SK-N-SH treated with all-trans-retinoic acid at 6 μM for 48 hours (cell line): ENCODE measurements at regions not wholly inside any gene's neighbourhood (a gene's known extent, or its start where the extent isn't known, plus 50 kb on each side); places are given as distances from the start of the nearest gene placed in this dataset.

Source experiments
- BACH2 ChIP-seq: fragments of 250-450 bp; sonication (Bioruptor Pico); IDR thresholded peaks from 2 replicates; pipeline ENCODE4 v1.9.0; 2021; ENCODE audit warnings: mild to moderate bottlenecking, borderline replicate concordance
- ESRRG ChIP-seq: fragments of 250-450 bp; sonication (Bioruptor Pico); IDR thresholded peaks from 2 replicates; pipeline ENCODE4 v1.6.1; 2021; ENCODE audit warnings: mild to moderate bottlenecking
- RARB ChIP-seq: fragments of 250-450 bp; sonication (Bioruptor Pico); IDR thresholded peaks from 2 replicates; pipeline ENCODE4 v1.8.0; 2021; ENCODE audit warnings: mild to moderate bottlenecking, moderate library complexity
- ZFP30 ChIP-seq: fragments of 450-650 bp; formaldehyde crosslinking; IDR thresholded peaks from 2 replicates; pipeline ENCODE4 v1.5.0; 2022; ENCODE audit warnings: mild to moderate bottlenecking, moderate library complexity
- TF ChIP-seq, protein P1 (sequence below): fragments of 250-450 bp; sonication (Bioruptor Pico); IDR thresholded peaks from 2 replicates; pipeline ENCODE4 v1.5.1; 2021; ENCODE audit warnings: mild to moderate bottlenecking, moderate library complexity
- TF ChIP-seq, protein P2 (sequence below): fragments of 250-450 bp; sonication (Bioruptor Pico); IDR thresholded peaks from 2 replicates; pipeline ENCODE4 v1.8.0; 2020; ENCODE audit warnings: mild to moderate bottlenecking, moderate library complexity, borderline replicate concordance

- TF ChIP-seq ESRRG (CRISPR knock-in tag) (no peak), BACH2 (CRISPR knock-in tag) (no peak), RARB (no peak), ZFP30 (CRISPR knock-in tag) (no peak)
- TF ChIP-seq, protein P1, sequence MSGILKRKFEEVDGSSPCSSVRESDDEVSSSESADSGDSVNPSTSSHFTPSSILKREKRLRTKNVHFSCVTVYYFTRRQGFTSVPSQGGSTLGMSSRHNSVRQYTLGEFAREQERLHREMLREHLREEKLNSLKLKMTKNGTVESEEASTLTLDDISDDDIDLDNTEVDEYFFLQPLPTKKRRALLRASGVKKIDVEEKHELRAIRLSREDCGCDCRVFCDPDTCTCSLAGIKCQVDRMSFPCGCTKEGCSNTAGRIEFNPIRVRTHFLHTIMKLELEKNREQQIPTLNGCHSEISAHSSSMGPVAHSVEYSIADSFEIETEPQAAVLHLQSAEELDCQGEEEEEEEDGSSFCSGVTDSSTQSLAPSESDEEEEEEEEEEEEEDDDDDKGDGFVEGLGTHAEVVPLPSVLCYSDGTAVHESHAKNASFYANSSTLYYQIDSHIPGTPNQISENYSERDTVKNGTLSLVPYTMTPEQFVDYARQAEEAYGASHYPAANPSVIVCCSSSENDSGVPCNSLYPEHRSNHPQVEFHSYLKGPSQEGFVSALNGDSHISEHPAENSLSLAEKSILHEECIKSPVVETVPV, result no peak
- TF ChIP-seq, protein P2, sequence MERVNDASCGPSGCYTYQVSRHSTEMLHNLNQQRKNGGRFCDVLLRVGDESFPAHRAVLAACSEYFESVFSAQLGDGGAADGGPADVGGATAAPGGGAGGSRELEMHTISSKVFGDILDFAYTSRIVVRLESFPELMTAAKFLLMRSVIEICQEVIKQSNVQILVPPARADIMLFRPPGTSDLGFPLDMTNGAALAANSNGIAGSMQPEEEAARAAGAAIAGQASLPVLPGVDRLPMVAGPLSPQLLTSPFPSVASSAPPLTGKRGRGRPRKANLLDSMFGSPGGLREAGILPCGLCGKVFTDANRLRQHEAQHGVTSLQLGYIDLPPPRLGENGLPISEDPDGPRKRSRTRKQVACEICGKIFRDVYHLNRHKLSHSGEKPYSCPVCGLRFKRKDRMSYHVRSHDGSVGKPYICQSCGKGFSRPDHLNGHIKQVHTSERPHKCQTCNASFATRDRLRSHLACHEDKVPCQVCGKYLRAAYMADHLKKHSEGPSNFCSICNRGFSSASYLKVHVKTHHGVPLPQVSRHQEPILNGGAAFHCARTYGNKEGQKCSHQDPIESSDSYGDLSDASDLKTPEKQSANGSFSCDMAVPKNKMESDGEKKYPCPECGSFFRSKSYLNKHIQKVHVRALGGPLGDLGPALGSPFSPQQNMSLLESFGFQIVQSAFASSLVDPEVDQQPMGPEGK (CRISPR knock-in tag), result no peak
These were observed 54.4 kb upstream of the FAM89A start for GRCh38 chr1:231094421-231094820.
